Activated T-cell treated with anti-CD3 and anti-CD28 coated beads, Interleukin-2, amount 50 U/mL, for 48 hours (primary cell): ENCODE measurements at regions not wholly inside any gene's neighbourhood (a gene's known extent, or its start where the extent isn't known, plus 50 kb on each side); places are given as distances from the start of the nearest gene placed in this dataset.
"Not testable (repeated sequence)": the region's sequence is repeated elsewhere in the genome, so short reads cannot be mapped to it uniquely, and the experiment has no call there.

ENCODE experiments used
- DNase-seq, 2 experiments: peaks; one replicate each; pipeline ENCODE4 v3.0.0-alpha.2; 2020

DNA sequence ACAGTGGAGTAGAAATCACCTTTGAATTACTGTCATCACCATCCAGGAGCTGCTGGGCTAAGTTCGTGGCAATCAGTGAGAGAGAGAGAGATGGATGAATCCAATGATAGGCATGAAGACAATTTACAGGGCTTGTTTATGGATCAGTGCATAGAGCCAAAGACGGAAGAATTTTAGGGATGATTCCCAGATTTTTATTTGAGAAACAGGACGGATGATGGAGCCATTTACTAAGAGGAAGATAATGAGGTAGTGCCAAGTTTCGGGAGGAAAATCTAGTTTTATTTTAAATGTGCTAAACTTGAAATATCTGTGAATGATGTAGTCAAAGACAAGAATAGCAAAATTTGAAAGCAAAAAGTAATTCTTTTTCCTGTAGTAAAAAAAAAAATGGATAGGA is 394.2 kb upstream of the PAPPA start:
- no peak for DNase-seq

- no peak for DNase-seq
Measured at GRCh38 chr9:115764645-115765044, 388.9 kb upstream of the PAPPA start.

DNA sequence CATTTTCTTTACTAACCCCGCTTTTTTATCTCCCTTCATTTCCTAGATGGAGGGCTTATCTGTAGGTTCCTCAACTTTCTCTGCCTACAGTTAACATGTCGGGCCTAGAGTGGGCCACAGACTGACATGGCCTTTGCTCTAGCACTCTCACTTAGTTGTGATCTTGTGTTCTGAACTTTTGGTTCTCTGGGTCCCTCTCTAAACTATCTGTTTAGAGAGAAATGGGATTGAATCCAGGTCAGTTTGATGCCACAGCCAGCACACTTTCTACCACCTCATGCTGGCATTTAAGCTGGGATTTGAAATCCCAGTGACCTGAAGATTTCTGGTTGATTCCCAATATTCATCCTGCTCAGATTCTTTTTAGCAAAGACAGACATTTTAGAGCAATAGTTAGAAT is 388.5 kb upstream of the PAPPA start:
- DNase-seq: no peak

DNA sequence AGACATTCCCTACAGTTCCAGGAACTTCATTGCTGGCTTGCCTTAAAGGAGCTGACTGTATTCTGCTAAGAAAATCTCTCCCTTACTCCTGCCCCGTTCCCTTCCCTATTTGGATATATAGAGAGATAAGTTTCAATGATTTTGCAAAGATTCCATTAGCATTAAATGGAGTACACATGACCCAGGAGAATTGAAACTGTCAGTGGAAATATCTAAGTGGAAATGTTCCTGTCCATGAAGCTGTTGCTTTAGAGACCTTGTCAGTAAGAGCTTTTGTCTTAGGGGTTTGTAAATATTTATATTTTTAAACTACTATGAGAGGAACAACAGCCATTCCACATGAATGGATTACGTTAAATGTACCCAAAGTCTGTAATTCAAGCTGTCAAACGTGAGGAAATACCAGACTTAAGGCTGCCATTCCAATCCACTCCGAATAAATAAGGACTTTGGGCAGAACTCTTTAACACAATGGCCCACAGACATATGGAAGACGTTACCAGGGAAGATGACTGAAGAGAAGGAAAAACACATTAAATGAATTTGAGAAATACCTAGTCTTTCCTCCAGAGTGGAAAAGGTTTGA is 387.1 kb upstream of the PAPPA start:
- DNase-seq: no peak

- DNase-seq: no peak
Measured at GRCh38 chr9:115770521-115770920, 383.1 kb upstream of the PAPPA start.

- DNase-seq: no peak
Measured at GRCh38 chr9:115775659-115776058, 377.9 kb upstream of the PAPPA start.

- no peak for DNase-seq
Measured at GRCh38 chr9:115777610-115778009, 376.0 kb upstream of the PAPPA start.

DNA sequence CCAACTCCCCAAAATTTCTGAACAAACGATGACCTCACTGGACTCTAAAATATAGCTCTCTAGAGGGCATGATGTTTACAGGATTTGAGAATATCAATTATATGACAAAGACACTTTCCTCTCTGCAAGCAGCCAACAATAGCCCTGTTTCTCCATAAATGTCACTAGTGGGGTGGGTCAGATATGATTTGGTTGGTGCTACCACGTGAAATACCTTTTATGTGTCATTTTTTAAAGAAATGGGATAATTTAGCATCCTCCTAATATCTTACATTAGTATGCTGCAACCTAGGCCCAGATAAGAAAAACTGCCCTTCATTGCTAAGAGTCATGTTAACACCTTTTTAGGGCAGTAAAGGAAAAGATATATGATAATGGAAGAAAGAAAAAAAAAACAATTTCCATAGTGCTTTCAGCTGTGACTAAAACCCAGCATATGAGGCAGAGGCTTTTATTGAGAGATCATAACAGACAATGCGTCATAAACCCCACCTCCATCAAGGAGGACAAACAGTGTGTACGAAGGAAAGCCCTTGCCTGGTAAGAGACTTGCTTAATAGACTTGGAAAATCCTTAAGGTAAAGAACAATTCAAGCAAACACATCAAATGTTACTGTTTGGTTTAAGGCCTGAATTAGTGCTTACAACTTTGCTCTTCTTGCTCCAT is 372.4 kb upstream of the PAPPA start:
- no peak for DNase-seq

- no peak for DNase-seq
Measured at GRCh38 chr9:115786321-115786720, 367.3 kb upstream of the PAPPA start.

- DNase-seq: no peak
Measured at GRCh38 chr9:115790520-115790919, 363.1 kb upstream of the PAPPA start.

DNA sequence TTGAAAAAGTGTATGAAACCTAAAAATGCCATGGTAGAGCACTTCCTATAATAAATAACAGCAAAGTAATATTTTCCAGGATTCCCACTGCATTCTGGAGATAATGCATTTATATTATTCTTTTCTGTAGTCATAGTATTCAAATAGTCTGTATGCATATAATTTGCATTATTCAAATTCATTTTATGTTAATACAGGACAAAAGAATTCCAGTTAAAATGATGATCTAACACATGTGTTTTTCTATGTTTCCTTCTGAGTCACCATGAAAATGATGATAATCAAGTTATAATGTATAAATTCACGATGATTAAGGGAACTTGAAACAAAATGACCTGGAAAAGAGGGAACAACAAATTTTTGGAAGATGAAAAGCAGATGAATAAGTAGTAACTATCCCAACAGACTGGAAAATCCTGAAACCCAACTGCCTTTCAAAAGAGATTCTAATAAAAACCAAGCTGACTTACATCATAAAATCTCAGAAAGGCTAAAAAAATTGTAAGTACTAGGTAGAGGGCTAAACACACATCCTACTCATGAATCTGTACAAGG is 358.6 kb upstream of the PAPPA start:
- DNase-seq: no peak

DNA sequence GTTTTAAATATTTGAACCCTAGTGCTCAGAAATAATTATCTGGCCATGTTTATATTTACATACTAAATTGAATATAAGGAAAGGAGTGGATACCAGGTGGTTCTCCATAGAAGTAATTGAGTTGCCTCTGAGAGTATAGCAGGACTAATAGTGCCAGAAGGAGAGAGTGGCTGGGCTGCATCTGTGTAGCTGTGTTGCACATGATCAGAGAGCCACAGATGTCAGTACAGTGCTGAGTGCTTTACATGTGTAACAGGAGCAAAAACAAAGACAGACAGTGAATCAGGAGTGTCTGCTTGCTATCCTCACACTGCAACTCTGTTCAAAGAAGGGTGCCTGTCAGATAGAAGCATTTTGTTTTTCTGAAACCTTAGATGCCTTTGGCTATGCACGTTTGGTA is 353.9 kb upstream of the PAPPA start:
- DNase-seq: no peak

GRCh38 chr9:115804206-115804605 is 349.4 kb upstream of the PAPPA start:
- no peak for DNase-seq

DNA sequence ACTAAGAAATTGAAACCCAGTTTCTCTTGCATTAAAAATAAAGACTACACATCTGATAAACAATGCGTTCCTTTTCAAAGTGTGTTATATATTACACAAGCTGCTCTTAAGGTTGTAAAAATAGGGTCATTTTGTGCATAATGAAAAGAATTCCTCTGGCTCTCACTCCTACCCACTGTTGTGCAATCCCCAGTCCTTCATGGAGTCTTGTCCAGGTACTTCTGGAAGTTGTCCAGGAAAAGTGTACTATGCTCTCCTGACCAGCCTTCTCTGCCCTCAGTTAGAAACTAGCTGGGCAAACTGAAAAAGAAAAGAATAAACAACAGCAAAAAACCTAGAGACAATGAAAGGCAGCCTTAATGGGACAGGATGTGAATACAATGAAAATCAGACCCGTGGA is 345.5 kb upstream of the PAPPA start:
- no peak for DNase-seq

- no peak for DNase-seq
Measured at GRCh38 chr9:115808695-115809094, 344.9 kb upstream of the PAPPA start.

- DNase-seq: no peak
Measured at GRCh38 chr9:115810166-115810565, 343.4 kb upstream of the PAPPA start.

DNA sequence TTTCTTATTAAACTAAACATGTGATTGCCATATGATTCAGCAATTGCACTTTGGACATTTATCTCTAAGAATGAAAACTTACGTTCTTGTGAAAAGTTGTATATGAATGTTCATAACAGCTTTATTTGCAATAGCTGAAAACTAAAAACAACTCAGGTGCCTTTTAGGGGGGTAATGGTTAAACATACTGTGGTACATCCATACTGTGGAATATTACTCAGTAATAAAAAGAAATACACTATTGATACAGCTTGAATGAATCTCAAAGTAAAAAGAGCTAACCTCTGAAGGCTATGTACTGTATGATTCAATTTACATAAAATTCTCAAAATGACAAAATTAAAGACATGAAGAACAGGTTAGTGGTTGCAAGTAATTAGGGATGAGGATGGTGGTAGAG is 339.5 kb upstream of the PAPPA start:
- no peak for DNase-seq

DNA sequence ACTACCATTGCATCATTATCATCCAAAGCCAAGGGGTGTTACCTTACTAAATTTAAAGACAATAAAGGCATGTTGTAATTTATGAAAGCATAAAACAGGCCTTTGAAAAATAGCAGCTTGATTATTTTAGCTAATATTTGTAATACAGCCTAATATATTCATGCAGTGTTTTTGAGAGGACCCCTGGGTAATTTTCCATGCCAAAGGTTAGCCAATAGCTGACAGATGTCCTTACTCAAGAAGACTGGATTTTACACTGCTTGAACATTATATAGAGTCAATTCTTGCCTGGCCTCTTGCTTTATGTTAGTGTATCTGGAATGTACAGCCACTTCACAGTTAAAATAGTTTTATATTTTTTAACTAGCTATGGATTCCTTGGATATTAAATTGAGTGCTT is 337.8 kb upstream of the PAPPA start:
- DNase-seq: no peak

- not testable (repeated sequence) for DNase-seq
Measured at GRCh38 chr9:115818651-115819050, 334.9 kb upstream of the PAPPA start.

DNA sequence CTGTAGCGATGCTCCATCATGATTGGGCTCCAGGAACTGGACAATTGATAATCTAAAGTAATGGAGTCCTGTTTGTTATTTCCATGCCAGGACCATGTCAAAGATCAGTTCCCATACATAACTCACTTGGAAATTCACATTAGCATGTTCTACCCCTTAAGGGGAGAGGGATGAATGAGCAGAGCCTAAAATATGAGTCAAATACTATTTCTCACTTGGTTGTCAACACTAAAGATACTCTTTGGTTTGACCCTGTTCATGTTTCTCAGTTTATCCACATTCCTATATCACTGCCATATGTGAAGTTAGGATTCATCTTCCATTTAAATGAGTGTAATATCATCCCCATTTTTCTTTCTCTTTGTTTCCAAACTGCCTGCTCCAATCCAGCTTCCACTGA is 321.6 kb upstream of the PAPPA start:
- no peak for DNase-seq

GRCh38 chr9:115837618-115838017 is 316.0 kb upstream of the PAPPA start:
- no peak for DNase-seq

GRCh38 chr9:115838417-115838816 is 315.2 kb upstream of the PAPPA start:
- DNase-seq: no peak

GRCh38 chr9:115844433-115844832 is 309.2 kb upstream of the PAPPA start:
- not testable (repeated sequence) for DNase-seq

- no peak for DNase-seq
Measured at GRCh38 chr9:115845648-115846312, 307.8 kb upstream of the PAPPA start.
